Epithelial cell of esophagus (primary cell): ENCODE measurements at regions not wholly inside any gene's neighbourhood (a gene's known extent, or its start where the extent isn't known, plus 50 kb on each side); places are given as distances from the start of the nearest gene placed in this dataset.

ENCODE experiments used
- DNase-seq: peaks from one replicate; pipeline ENCODE4 v3.0.0; 2010; ENCODE audit warnings: low read depth
- H3K4me3 ChIP-seq: 2 replicates; pipeline ENCODE4 v1.5.1; 2011; ENCODE audit warnings: mild to moderate bottlenecking, low read length, control low read depth
- TF ChIP-seq, protein P1 (sequence below): IDR thresholded peaks from 2 replicates; pipeline ENCODE4 v1.5.1; 2011; ENCODE audit warnings: low read depth, mild to moderate bottlenecking, low read length, control low read depth, inconsistent platforms; ENCODE audit not compliant: insufficient read depth; ENCODE audit errors: missing control alignments

DNA sequence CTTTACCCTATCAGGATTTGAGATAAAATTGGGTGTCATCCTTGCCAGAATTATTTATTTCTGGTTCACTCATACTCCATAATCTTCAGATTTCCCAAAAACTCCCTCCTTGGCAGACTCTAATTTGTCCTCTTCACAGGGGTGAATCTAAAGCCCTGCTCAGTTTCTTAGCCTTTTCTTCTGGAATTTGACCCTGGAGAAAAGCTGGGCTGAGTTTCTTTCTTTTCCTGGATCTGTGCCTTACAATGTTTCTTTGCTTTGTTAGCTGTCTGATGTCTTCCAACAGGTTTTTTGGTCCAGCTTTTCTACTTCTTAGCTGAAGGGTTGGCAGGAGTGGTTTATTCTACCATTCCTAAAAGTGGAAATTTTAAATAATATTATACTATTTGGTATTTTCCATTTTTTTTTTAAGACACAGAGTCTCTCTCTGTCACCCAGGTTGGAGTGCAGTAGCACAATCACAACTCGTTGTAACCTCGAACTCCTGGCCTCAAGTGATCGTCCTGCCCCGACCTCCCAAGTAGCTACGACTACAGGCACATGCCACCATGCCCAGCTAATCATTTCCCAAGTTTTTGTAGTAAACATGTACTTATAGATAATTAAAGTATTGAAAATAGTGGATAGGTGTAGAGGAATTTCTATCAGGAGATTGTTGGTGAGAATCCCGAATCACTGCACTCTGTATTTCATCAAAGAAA is 138.4 kb upstream of the TWIST2 start:
- H3K4me3 ChIP-seq, result no peak overlapping the region
- TF ChIP-seq, protein P1, sequence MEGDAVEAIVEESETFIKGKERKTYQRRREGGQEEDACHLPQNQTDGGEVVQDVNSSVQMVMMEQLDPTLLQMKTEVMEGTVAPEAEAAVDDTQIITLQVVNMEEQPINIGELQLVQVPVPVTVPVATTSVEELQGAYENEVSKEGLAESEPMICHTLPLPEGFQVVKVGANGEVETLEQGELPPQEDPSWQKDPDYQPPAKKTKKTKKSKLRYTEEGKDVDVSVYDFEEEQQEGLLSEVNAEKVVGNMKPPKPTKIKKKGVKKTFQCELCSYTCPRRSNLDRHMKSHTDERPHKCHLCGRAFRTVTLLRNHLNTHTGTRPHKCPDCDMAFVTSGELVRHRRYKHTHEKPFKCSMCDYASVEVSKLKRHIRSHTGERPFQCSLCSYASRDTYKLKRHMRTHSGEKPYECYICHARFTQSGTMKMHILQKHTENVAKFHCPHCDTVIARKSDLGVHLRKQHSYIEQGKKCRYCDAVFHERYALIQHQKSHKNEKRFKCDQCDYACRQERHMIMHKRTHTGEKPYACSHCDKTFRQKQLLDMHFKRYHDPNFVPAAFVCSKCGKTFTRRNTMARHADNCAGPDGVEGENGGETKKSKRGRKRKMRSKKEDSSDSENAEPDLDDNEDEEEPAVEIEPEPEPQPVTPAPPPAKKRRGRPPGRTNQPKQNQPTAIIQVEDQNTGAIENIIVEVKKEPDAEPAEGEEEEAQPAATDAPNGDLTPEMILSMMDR, result no peak
- DNase-seq, result no peak

DNA sequence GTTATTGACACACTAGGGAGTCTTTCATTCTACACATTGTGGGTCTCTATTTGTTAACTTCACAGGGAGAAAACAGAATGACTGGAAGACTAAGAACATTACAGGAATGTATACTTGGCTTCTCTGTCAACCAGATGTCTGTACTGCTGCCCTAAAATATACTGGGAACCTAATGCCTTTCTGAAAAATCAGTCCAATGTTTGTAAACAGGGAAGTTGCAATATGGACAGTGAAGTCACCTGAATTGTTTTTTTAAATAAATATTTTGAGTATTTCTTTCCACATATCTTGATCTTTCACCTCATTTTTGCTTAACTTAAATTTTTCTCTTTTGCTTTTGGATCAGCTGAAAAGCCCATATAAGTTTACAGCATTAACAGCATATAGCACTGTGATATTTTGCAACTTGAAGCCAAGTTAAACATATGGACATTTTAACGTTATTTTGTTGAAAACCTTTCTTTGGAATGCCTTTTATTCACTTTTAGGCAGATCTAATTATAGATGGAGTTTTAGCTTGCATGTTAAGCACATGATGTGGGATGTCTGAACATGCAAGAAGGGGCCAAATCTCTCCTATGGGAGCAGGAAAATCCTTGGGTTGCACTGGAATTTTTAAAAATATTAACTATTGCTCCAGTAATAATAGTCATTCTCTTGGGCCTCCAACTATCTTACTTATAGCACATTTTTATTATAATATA is 137.7 kb upstream of the TWIST2 start:
- TF ChIP-seq, protein P1, result no peak
- no peak overlapping the region for H3K4me3 ChIP-seq
- DNase-seq, result no peak

DNA sequence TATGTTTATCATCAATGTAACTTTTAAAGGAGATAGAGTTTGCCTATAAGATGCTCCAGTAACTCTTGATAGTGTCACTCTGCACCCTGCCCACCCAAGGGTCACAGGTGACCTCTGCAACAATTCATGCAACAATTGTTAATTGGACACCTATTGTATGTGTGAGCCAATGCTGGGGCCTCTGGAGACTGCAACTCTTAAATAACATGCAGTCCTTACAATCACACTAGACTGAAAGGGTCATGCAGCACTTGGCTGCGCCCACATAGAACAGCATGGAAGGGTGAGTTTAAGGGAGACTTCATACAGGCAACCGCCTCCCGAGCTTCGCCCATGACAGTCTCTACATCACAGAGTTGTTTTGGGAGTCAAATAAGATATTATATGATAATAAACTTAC is 137.1 kb upstream of the TWIST2 start:
- H3K4me3 ChIP-seq, result no peak overlapping the region
- TF ChIP-seq, protein P1, result no peak
- DNase-seq, result no peak

DNA sequence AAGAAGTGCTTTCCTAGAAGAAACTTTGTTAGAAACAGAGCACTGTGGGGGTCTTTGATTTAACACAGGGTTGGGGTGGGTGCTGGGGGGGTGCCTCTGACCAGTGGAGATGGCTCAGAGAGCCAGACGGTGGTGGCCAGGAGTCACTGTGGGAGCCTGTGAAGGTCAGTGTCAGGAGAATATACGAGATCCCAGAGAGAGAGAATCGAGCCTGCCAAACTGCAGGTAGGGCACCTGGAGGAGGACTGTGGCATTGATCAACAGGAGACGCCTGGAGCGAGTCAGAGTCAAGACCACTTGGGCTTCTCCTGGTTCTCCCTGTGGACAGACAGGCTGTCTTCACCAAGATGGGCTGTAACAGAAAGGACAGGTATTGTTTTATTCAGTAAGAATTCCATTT is 136.5 kb upstream of the TWIST2 start:
- TF ChIP-seq, protein P1, result no peak
- DNase-seq, result no peak
- no peak overlapping the region for H3K4me3 ChIP-seq

DNA sequence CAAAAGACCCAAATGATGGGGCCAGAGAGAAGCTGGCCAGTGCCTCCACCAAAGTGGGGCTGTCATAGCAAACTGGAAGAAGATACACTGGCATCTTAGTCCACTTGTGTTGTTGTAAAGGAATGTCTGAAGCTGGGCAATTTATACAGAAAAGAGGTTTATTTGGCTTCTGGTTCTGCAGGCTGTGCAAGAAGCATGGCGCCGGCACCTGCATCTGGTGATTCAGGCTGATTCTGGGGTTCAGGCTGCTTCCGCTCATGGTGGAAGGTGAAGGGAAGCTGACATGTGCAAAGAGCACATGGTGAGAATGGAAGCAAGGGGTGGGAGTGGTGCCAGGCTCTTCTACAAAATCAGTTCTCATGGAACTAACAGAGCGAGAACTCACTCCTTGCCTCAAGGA is 135.9 kb upstream of the TWIST2 start:
- TF ChIP-seq, protein P1, result no peak
- H3K4me3 ChIP-seq, result no peak overlapping the region
- DNase-seq, result no peak

DNA sequence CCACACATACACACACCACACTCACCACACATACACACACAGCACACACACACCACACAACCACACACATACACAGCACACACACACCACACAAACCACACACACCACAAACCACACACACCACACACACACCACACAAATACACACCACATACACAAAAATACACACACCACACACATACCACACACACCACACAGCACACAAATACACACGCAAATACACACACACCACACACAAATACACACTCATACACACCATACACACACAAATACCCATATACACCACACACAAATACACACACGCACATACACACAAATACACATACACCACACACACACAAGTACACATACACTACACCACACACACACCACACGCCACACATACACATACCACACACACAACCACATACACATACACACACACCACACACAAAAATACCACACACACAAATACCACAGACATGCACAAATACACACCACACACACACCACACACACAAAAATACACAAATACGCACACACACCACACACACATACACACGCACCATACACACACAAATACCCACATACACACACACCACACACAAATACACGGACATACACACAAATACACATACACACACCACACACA is 134.6 kb upstream of the TWIST2 start:
- no peak for DNase-seq
- H3K4me3 ChIP-seq, result no peak overlapping the region
- TF ChIP-seq, protein P1, result no peak
